A673 (cell line): ENCODE measurements at regions not wholly inside any gene's neighbourhood (a gene's known extent, or its start where the extent isn't known, plus 50 kb on each side); places are given as distances from the start of the nearest gene placed in this dataset.

ENCODE experiments used
- EZH2 ChIP-seq: fragments of 200-600 bp; sonication (generic); IDR thresholded peaks from 2 replicates; pipeline ENCODE4 v1.6.1; 2017; ENCODE audit warnings: borderline replicate concordance, low read depth, mild to moderate bottlenecking, mixed read lengths, antibody characterized with exemption, low read length; ENCODE audit not compliant: poor library complexity, severe bottlenecking
- TF ChIP-seq, protein P1 (sequence below): fragments of 300-800, 200-600 bp; sonication (generic); conservative IDR thresholded peaks from 2 replicates; pipeline ENCODE4 v1.5.1; 2017; ENCODE audit warnings: low read depth, mild to moderate bottlenecking, antibody characterized with exemption, low read length, moderate library complexity, mixed read lengths

GRCh38 chr9:107541523-107541922, 52.0 kb upstream of the KLF4 start:
- TF ChIP-seq, protein P1, sequence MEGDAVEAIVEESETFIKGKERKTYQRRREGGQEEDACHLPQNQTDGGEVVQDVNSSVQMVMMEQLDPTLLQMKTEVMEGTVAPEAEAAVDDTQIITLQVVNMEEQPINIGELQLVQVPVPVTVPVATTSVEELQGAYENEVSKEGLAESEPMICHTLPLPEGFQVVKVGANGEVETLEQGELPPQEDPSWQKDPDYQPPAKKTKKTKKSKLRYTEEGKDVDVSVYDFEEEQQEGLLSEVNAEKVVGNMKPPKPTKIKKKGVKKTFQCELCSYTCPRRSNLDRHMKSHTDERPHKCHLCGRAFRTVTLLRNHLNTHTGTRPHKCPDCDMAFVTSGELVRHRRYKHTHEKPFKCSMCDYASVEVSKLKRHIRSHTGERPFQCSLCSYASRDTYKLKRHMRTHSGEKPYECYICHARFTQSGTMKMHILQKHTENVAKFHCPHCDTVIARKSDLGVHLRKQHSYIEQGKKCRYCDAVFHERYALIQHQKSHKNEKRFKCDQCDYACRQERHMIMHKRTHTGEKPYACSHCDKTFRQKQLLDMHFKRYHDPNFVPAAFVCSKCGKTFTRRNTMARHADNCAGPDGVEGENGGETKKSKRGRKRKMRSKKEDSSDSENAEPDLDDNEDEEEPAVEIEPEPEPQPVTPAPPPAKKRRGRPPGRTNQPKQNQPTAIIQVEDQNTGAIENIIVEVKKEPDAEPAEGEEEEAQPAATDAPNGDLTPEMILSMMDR, result no peak
- TF ChIP-seq EZH2, result no peak
